ENCODE measurements at regions not wholly inside any gene's neighbourhood (a gene's known extent, or its start where the extent isn't known, plus 50 kb on each side); places are given as distances from the start of the nearest gene placed in this dataset.

- DNase-seq (ENCODE audit: insufficient read length, low spot score): no peak
- FAIRE-seq: no peak
These were observed 254.7 kb downstream of the C1D start for GRCh38 chr2:67808112-67808511.

GRCh38 chr2:67812682-67813081 is 250.1 kb downstream of the C1D start:
- FAIRE-seq (no peak), DNase-seq (ENCODE audit: insufficient read length, low spot score) (no peak)

GRCh38 chr2:67823726-67824125 is 239.1 kb downstream of the C1D start:
- DNase-seq (ENCODE audit: insufficient read length, low spot score): no peak
- no peak for FAIRE-seq

GRCh38 chr2:67824186-67824585 is 238.6 kb downstream of the C1D start:
- FAIRE-seq: no peak

GRCh38 chr2:67825476-67825875 is 237.3 kb downstream of the C1D start:
- no peak for FAIRE-seq
- no peak for DNase-seq (ENCODE audit: insufficient read length, low spot score)

More at GRCh38 chr2:67824186-67824585, 238.6 kb downstream of the C1D start:
- no peak for DNase-seq (ENCODE audit: insufficient read length, low spot score)

DNA sequence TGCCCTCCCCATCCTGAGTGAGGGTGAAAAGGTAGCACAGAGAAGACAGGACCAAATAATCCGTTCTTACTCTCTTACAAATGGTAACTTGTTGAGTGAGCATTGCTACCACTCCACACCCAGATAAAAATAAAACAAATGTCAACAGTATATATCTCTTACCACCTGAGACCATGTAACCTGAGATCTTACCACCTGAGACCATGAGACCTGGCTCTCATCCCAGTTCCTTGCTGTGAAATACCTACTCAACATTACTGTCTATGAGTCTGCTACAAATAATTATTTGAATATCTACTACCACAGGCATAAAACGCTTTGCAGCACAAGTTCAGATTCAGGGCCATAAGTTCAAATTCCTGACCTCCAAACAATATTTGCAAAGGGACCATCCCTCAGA is 234.7 kb downstream of the C1D start:
- FAIRE-seq (no peak), DNase-seq (ENCODE audit: insufficient read length, low spot score) (no peak)

- FAIRE-seq: no peak
These were observed 233.3 kb downstream of the C1D start for GRCh38 chr2:67829470-67829869.

DNA sequence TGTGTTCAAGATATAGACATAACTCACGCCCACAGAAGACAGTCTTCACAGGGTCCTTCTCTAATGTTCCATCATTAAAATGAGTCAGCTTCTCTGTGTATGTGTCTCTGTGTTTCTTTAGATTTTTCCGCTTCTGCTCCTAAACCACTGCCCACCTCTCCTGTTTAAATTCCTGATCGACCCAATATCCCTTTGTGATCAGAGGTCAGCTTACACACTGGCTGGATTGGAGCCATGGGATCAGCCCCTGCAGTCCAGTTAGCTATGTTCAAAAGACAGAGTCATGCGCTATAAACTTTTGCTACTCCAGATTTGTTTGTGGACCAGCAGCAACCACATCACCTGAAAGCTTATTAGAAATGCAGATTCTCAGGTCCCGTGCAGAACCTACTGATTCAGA is 229.2 kb downstream of the C1D start:
- FAIRE-seq (no peak), DNase-seq (ENCODE audit: insufficient read length, low spot score) (no peak)

More at GRCh38 chr2:67829470-67829869, 233.3 kb downstream of the C1D start:
- DNase-seq (ENCODE audit: insufficient read length, low spot score): no peak

- DNase-seq (ENCODE audit: insufficient read length, low spot score): no peak
- FAIRE-seq: no peak
These were observed 228.3 kb downstream of the C1D start for GRCh38 chr2:67834482-67834881.

- FAIRE-seq (no peak), DNase-seq (ENCODE audit: insufficient read length, low spot score) (no peak)
These were observed 227.5 kb downstream of the C1D start for GRCh38 chr2:67835266-67835665.

GRCh38 chr2:67836866-67837265 is 225.9 kb downstream of the C1D start:
- DNase-seq (ENCODE audit: insufficient read length, low spot score): no peak

GRCh38 chr2:67838205-67838604 is 224.6 kb downstream of the C1D start:
- no peak for DNase-seq (ENCODE audit: insufficient read length, low spot score)
- FAIRE-seq: no peak

More at GRCh38 chr2:67836866-67837265, 225.9 kb downstream of the C1D start:
- no peak for FAIRE-seq

GRCh38 chr2:67839242-67839641 is 223.6 kb downstream of the C1D start:
- FAIRE-seq (no peak), DNase-seq (ENCODE audit: insufficient read length, low spot score) (no peak)

DNA sequence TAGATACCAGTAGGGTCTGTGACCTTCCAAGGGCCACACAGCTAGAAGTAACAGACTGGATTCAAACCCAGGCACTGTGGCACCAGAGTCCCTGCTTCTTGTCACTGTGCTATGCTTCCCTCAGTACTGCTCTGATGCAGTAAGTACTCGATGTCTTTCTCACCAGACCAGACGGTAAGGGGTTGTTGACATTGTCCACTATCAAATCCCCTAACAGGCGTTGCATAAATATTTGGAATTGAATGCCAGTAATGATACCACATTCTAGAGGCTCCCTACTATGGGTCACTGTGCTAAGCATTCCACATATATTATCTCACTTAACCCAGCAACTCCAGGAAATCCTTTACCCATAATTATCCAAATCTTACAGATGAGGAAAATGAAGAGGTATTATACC is 223.1 kb downstream of the C1D start:
- no peak for FAIRE-seq
- no peak for DNase-seq (ENCODE audit: insufficient read length, low spot score)

DNA sequence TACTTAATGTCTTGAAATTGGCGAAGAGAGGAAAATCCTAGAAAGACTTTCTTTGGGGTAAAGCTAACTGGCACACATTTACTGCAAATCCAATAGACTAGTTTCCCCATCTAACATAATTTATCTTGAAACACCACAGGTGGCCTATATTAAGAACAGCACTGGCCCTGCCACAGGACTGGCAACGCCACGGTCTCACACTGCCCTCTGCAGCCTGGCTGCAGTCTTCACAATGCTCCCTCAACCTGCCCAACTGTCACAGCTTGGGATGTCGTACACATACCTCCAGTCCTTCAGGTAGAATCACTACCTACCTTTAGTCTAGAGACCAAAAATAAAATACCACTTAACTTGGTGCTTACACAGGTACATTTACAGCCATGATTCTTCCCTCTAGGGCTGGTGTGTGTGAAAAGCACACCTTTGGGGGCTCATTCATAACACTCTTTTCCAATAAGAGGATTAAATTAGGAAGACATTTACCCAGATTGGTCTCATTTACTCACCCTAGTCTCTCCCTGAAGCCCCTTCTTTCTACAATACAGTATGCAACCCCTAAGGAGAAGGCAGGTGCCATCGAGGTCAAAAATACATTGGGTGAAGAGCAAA is 222.2 kb downstream of the C1D start:
- FAIRE-seq: no peak
- DNase-seq (ENCODE audit: insufficient read length, low spot score): no peak

GRCh38 chr2:67841711-67842110 is 221.1 kb downstream of the C1D start:
- no peak for FAIRE-seq

DNA sequence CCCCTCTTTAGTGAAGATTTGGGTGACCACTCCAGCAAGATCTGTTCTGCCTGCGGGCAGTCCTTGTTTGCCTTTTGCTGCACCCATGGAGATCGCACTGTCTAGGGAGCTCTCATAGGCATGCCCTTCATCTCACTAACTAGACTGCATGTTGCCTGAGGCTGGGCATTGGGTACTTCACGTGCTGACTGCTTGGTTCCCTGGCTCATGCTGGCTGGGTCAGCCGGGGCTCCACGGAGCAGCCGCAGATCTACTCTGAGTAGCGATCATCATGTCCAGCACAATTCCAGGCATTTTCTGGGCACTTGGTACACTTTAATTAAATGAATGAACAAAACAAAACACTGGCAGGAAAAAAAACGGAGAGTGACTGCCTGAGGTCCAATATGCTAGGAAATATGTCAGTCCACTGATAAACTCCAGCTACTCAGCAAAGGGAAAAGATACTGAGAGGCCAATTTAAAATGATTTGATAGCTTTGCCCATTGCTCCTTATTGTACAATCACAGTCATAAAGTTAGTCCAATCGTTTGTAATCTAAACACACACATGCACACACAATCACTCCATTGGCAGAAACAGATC is 220.3 kb downstream of the C1D start:
- FAIRE-seq: no peak
- no peak for DNase-seq (ENCODE audit: insufficient read length, low spot score)

More at GRCh38 chr2:67841711-67842110, 221.1 kb downstream of the C1D start:
- DNase-seq (ENCODE audit: insufficient read length, low spot score): no peak

DNA sequence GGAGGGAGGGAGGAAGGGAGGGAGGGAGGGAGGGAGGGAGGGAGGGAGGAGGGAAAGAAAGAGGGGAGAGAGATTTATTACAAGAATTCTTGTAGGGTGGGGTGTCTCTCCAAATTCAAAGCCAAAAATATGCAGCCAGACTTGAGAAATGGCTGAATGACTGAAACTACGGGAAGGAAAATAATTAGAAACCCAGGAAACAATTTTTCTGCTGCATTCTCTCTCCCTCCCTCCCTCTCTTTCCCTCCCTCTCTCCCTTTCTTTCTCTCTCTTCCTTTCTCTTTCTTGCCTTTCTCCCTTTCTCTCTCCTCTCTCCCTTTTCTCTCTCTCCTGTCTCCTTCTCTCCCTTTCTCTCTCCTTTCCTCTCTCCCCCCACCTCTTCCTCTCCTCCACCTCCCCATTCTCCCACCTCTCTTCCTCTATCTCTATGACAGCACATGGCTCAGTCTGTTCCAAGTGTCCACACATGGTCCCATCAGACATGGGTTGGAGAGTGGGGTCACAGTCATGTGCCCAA is 218.7 kb downstream of the C1D start:
- FAIRE-seq (no peak), DNase-seq (ENCODE audit: insufficient read length, low spot score) (no peak)

DNA sequence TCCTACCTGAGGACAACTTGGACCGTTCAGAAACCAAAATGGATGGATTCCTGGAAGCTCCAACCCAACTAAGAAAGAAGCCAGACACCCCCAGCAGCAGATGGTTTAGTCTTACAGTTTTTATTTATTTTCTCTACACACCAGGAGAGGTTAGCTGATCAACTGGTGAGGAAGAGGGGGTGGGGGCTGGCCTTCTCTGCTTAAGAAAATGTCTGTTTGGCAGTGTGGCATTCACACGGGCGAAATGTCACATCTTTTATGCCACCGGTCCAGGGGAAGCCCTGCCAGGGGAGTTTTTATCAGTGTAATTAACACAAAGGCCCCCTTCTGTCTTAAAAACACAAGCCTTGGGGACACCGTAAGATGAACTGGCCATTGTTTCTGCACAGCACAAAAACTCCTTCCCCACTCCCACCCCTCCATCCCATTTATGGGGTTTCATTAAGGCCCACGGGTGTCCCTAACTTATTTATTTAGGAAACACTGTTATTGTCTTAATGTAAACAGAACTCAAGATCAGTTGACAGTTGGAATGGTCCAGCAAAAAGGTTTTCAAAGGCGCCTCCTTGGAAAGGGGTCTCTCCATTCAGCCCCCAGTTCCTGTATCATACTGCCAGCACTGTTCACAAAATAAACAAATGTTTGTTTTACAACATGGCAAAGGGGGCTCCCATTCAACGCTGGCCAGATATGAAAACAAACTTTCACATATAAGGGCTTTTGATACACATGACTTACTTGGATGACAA is 217.0 kb downstream of the C1D start:
- no peak for FAIRE-seq
- no peak for DNase-seq (ENCODE audit: insufficient read length, low spot score)

DNA sequence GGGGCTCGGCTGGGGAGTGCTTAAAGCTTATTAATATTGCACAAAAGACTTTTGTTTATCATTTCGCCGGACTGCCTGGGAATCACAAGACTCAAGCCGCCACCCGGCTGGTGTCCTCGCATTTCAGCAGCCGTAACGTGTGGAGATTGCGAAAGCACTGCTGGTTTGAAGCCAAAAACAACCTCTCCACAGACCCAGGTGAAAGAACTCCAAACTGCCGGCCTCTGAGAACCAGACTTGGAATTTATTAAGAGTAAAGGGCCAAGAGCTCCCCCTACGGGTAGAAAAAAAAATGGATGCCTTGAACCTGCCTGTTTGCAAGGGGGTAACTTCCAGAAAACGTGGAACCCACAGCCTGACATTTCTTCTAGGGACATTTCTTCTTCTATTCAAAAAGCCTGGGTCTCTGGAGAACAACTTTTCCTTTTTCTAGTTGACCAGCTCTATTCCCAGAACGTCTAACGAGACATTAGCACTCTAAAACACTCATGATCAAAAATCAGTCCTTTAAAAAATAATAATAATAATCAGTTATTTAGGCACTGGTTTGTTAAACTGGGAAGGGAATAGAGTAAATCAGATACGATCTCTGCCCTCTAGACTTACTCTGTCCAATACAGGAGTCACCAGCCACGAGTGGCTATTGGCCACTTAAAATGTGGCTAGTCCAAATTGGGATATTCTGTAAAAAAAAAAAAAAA is 216.3 kb downstream of the C1D start:
- DNase-seq (ENCODE audit: insufficient read length, low spot score) (peak; percentile 21), FAIRE-seq (peak; percentile 74)
